Activated naive CD4-positive, alpha-beta T cell treated with anti-CD3 and anti-CD28 coated beads, Interleukin-2, amount 50 U/mL, for 16 hours (primary cell): ENCODE measurements at regions not wholly inside any gene's neighbourhood (a gene's known extent, or its start where the extent isn't known, plus 50 kb on each side); places are given as distances from the start of the nearest gene placed in this dataset.

ENCODE experiments used
- DNase-seq: peaks from one replicate; pipeline ENCODE4 v3.0.0-alpha.2; 2020

DNA sequence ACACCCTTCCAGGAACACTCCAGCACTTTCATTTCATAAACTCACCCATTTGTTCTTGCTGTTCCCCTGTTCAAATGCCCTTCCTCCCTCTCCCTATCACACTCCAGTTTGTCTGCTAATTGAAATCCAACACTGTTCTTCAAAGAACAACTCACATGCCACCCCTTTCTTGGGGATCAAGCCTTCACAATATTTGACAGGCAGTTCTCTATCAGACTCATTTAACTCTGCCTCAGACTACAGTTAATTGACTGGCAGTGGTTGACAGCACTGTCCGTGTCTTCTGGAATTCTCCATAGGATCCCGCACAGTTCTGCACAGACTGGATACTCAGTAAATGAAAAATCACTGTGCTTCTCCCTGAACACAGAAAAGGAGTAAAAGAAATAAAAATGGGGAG, 87.8 kb downstream of the PMP22 start:
- no peak for DNase-seq

DNA sequence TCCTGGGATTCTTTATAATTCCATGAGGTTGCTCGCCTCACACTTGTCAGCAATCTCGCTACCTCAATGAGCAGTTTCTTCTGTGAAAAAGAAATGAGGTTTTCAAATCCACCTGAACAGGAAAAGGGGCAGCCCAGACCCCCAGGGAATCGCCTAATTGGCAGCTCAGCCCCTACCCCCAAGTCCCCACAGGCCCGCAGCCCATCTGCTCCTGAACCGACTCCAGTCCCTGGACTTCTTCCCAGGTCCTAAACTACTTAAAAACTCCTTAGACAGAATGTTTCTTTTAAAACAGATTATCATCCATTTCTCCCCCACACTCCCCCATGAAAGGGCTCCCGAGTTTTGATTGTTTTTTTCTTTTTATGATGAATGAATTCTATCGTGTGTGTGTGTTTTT, 89.8 kb downstream of the PMP22 start:
- DNase-seq = no peak

DNA sequence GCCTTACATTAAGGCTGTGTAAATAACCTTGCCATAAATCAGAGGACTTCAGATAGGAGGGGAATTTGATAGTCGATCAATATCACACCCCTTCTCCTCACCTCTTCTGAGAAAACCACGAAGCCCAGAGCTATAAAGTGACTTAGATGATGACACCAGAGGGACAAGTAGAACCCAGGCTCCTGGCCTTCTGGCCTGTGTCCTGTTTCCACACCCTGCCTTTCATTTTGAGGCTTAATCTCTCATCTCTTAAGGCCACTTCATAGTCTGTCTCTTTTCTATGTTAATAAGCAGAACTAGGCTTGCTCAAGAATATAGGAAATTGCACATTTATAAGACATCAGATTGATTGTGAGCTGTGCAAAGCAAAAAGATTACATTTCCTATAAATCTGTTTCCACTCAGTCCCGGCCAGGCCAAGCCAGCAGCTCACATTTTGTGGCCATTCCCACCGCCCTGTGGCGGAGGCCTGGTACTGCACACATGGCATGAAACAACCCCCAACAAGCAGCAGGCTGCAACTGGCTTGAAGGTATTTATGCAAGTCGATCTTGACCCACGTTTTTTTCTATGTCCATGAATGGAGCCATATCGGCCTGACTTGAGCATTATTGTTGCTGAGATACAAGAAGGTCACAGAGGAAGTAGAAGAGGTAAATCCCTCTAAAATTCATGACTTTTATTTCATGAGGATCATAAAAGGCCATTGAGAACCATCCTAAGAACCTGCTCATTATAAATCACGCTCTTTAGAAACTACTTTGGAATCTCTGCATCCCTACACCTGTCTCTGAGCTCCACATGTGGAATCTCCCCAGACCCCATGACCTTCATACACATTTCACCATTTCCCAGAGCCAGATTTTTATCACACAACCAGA, 93.7 kb downstream of the PMP22 start:
- no peak for DNase-seq

DNA sequence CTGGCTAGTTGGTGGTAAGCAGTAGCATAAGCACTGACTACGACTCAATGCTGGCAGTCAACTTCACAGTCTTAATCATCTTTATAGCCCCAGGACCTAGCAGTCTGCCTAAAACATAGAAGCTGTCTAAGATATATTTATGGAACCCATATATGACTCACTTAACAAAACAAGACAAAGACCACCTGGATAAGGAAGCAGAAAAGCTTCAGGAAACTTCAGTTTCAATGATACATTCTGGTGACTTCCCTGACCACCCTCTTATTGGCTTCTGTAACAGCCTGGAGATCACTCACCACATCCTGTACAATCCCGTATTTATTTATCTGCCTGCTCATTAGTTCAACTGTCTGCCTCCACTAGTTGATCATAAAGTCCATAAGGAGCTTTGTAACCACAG, 95.5 kb downstream of the PMP22 start:
- no peak for DNase-seq

DNA sequence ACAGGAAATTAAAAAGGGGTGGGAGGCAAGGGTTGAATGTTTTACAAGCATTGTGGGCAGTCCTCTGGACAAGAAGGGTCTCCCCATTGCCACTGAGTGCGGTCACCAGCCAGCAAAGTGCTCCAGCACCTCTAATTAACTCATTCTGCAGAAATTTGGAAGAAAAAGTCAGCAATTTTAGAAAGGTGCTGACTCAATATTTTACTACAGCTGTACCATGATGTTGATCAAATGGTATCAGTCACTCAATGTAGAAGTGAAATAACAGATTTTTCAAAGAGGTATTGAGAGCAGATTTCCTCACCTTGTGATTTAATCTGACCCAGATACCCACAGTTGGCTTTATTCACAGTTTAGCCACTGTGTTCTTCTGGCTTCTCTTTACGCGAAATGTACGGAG, 96.7 kb downstream of the PMP22 start:
- no peak for DNase-seq

DNA sequence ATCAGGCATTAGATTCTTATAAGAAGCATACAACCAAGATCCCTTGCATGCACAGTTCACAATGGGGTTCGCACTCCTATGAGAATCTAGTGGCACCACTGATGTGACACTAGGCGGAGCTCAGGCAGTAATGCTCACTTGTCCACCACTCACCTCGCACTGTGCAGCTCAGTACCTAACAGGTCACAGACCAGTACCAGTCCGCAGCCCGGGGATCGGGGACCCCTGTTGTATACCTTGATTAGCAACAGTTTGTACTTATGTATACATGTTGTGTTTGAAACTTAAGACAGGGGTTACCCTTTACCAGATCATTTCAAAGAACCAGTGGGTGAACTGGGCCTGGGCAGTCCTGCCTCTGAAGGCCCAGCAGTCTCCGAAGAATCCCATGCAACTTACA, 103.7 kb downstream of the PMP22 start:
- DNase-seq = no peak

DNA sequence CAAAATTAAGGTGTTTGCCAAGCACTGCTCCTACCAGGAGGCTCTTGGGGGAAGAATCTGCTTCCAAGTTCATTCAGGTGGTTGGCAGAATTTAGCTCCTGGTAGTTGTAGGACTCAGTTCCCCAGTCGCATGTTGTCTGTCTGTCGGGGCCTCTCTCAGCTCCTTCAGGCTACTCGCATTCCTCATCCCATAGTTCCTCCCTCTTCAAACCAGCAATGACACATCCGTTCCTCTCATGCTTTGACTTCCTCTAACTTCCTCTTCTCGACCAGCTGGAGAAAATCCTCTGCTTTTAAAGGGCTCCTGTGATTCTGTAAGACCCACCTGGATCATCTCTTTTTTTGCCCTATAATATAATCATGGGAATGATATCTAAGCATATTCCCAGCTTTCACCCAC, 108.1 kb downstream of the PMP22 start:
- no peak for DNase-seq

DNA sequence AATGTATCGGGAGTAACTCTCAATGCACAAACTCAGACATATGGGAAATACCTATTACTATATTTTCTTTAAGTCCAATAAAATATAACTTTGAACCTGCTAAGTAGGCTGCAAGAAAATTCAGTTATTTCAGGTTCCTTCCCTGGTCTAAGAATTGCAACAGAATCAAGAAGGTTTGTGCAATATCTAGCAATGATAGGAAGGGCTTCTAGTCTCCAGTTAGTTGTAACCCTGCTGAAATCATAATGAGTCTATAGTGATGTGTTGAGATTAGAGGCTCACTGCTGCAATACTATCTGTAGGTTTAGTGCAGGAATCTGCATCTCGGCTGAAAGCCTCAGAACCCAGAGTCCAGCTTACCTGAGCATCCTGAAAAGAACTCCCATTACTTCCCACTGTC, 110.5 kb downstream of the PMP22 start:
- DNase-seq = no peak

DNA sequence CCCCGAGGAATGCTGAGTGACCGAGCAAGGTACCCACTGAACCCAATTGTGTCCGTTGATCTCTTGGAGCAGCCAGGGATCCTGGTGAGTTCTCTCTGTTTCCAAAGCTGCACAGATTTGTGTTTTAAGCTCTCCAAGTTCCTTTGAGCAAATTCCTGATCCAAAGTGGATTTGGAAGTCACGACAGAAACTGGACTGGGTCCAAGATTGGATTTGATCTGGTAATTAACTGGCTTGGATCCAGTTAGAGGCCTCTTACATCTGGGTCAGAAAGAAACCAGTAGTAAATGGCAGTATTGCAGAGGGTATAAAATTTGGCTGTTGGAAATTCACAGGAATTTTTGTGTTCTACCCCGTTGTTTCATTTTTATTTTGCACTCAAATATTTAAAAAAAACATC, 119.5 kb downstream of the PMP22 start:
- no peak for DNase-seq

DNA sequence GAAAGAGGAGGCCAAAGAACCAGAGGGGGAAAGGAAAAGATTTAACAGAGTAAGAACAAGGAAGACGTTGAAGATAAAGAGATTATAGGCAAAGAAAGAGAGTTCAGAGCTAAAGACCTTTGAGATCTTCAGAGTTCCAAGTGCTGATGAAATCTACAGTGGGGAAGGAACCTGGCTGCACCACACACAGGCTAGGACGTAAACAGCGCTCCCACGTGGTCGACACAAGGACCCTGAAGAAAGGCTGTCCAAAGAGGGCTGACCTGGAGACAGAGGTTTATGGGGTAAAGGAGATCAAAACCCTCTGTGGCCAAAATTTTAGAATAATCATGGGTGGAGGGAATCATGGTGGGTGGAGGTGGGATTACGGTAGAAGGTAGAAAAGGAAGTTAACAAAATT, 121.6 kb downstream of the PMP22 start:
- DNase-seq = no peak

DNA sequence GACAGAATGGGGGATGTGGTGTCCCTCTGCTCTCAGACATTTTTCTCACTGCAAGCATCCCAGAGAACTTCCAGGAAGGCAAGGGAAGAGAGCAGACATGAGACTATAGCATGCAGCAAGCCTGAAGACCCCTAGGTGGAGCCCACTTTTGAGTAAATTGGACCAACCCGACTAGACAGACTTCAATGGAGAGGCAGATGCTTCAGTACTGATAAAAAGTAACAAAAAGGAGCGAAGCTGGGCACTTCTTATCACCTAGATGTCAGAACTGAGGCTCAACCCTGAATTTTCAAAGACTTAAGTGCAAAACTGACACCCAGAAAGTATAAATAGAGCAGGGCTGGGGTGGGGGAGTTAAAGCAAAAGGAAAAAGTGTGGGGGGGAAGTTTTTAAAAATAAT, 130.8 kb downstream of the PMP22 start:
- DNase-seq = no peak

DNA sequence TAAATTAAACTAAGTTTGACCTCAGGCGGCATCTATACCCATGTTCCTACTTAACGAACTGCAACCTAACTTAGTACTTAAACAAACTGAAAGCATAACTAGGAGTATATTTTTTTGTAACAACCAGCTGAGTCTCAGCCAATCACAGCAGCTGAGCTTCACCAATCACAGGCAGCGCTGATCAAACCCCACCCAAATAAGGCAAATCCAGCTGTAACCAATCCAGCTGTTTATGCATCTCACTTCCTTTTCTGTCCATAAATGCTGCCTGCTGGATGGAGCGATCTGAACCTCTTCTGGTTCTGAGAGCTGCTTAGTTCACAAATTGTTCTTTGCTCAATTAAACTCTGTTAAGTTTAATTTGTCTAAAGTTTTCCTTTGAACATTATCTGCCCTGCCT, 131.3 kb downstream of the PMP22 start:
- DNase-seq = no peak

DNA sequence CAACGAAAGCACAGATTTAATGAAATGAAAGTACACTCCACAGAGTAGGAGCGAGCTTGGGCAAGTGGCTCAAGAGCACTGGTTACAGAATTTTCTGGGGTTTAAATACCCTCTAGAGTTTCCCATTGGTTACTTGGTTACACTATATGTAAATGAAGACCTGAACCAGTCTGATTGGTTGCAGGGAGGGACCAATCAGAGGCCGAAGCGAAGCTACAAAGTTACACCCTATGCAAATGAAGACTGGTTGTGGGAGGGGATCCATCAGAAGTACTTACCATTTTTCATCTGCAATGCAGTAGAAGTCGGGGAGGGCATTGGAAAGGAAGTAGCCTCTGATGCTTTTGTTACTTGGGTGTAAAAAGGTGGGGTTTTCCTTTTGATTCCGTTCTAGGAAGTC, 132.0 kb downstream of the PMP22 start:
- no peak for DNase-seq

DNA sequence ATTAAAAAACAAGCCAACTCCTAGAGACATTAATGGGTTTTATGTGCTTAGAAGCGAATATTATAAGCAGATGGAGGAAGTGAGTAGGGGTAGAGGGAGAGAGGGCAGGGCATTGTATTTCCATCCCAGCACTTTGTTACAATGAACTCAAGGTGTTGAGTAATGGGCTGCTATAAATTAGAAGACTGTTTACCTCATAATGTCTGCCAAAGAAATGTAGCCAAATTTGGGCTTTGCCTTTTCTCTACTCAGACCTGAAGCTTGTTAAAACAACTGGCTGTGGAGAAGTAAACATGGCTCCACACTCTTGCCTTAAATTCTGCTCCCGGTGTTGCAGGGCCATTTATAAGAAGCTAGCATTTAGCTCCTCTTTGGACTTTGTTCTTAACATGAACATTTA, 134.7 kb downstream of the PMP22 start:
- DNase-seq = no peak

DNA sequence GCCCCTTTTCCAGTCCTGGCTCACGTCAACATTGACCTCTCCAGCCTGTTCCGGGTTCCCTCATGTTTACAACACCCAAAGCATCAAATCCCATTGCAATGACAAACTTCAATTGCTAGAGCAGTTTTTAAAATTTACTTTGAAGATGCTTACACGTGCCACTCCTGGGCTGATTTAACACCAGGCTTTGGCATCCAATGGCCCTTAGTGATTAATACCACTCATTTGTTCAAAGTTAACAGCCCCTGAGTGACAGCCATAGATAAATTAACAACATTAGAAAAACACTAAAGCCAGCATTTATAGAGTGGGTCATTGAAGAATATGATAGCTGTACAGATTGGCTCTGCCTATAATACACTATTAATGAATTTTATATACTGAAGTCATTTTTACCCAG, 135.1 kb downstream of the PMP22 start:
- no peak for DNase-seq

DNA sequence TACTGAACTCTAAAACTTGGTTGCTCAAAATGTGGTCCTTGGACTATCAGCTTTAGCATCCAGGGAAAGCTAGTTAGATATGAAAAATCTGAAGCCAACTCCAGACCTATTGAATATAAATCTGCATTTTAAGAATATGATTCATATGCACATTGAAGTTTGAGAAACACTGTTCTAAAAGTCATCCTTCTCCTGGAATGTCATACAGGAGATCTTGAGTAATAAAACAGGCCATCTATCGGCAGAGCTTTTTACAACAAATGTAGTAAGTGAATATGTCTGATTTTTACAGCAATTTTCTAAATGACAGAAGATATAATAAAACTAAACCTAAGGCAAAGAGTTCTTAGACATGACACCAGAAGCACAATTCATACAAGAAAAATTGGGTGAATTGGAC, 140.4 kb downstream of the PMP22 start:
- no peak for DNase-seq

DNA sequence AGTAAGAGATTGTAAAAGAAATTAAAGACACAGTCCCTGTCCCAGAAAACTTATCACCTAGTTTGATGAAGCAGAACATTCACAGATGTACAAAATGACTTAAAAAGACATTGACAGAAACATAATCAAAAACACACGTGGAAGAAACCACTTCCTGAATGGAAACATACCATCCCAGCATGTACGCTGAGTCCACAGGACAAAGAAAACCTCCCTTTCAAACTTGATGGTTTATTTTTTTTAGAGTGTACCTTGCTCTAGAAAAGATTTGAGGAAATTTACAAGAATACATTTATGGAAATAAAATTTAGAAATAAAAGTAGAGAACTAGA, 140.9 kb downstream of the PMP22 start:
- no peak for DNase-seq

DNA sequence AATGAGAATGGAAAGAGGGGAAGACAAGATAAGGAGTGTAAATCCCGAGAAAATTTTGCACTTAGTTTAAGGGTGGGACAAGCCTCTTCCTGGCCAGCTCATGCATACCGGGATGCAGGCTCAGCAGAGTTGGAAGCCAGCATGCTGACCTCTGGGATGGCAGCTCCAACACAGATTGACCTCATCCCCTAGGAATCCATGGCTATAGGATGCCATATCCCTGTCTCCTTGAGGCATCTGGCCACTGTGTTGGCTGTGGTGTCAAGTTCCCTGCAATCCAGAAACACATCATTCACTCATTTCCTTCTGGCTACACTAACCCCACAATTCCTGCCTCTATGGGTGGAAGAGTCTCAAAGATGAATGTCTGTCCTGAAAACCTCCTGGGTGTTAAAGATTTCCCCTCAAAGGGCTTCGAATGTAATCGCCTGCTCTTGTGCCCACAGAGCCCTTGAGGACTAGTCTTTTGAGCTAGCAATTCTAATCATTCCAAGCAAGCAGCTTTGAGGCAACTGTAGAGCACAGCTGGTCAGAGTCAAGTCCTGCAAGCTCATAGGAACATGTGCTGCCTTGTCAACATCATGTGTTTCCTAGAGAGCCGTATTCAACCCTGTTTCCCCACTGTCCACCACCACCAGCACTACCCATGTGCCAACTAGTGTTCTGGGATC, 141.4 kb downstream of the PMP22 start:
- no peak for DNase-seq

DNA sequence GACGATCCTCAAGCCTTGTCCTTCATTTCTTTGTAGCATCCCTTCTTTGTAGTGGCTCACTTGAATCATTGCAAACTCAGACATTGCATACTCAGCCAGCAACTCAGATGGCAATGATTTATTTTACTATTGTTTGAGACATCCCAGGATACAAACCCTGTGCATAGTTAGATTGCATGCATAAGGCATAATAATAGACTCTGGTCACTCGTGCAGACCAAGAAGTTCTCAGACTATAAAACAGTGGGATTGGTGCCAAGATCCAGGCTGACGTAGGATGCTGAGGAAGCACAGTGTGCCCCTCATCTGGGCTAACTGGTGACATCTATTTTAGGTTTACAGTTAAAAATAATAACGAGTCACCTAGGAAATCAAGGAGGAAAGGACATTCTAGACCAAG, 142.3 kb downstream of the PMP22 start:
- no peak for DNase-seq

DNA sequence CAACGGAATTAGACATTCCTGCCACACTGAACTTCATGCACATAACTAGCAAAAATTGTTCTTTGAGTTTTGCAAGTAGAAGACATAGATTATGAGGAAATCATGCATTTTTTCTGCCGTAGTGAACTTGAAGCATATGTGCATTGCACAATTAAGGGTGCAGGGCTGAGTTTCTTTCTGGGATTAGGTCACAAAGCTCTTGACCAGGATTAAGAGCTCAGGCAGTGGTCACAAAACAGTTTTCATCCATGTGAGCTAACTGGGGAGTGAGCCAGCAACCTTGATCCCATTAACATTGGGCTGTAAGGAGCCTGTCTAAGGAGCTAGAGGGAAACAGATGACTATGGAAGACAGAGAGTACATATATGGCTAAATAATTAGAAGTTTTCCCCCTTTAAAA, 143.7 kb downstream of the PMP22 start:
- no peak for DNase-seq

DNA sequence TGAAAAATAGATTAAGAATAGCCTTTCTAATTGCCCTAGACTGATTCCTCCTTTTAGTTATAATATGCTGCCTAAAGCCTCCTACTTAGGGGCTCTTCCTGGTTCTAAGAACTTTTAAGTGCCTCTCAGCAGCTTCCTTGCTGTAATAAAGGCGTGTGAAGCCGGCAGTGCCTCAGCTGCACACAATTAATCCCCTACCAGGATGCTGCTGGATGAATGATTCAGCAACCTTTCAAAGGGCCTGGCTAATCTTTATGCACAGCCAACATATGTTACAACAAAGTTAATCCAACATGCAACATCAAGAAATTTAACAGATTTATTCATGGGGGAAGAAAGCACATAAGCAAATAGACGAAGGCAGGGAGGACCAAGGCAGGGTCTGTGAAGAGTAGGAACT, 145.2 kb downstream of the PMP22 start:
- no peak for DNase-seq

DNA sequence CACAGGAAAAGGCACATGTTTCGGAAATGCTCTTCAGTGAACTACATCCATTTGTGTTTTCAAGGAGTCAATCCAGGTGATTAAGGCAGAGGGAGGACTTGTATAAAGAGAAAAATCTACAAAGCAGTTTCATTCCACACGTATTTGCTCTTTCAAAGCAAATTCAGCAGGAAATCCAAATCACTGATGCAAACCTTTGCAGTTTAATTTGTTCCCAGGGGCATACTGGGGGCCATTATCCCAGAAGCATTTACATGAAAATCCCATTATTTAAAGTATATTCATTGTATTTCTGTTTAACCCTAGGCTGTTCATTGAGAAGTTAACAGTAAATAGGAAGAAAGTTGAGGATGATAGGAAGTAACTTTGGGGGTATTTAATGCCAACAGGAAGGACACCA, 147.9 kb downstream of the PMP22 start:
- DNase-seq = no peak

DNA sequence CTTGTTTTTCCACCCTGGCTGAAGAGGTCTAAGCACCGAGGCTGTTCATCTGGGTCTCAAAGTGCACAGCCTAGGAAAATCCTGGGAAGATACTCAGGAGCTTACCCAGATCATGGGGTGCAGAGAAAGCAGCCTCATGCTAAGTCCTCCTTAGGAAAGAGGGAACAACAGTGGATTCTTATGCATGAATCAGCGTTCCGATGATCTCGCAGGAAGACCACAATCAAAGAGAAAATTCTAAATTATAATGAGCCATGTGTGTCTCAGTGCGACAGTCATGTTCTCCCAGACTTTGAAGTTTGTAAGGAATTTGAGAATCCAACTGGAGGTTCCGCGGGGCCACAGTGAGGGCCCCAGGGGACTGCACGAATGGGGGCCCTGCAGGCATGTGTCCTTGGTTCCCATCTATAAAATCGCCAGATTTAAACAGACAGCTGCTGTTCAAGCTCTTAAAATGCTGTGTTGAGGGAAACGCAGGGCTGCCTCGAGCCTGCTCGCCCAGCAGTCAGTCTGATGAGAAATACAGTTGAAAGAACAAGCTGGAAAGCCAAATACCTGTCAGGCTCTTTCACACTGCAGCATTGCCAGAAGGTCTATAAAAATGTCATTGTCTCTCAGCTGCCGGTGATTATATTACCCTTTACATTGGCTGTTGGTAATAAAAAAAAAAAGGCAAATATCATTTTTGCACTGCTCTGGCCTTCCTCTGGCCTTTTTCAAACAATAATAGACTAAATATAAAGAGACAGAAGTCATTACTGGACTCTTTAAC, 152.1 kb downstream of the PMP22 start:
- DNase-seq = no peak

DNA sequence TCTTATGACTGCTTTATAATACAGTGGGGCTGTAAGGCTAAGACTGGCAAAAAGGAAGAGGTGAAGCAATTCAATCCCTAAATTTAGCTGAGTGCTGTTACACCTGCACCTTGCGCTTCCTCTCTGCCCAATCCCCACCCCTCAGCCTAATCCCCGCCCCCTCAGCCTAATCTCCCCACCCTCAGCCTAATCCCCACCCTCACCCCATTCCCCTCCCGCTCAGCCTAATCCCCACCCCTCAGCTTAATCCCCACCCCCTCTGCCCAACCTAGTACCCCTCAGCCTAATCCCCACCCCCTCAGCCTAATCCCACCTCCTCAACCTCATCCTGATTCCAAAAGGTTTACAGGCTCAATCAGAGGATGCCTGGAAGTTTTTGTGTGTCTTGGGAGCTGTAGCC, 155.5 kb downstream of the PMP22 start:
- DNase-seq = no peak
